Ecto neural progenitor cell (in vitro differentiated cells): ENCODE measurements at regions not wholly inside any gene's neighbourhood (a gene's known extent, or its start where the extent isn't known, plus 50 kb on each side); places are given as distances from the start of the nearest gene placed in this dataset.
"Not testable (repeated sequence)": the region's sequence is repeated elsewhere in the genome, so short reads cannot be mapped to it uniquely, and the experiment has no call there.

Experiments
- DNase-seq: peaks from one replicate; pipeline ENCODE4 v3.0.0-alpha.2; 2018; ENCODE audit warnings: low spot score

DNA sequence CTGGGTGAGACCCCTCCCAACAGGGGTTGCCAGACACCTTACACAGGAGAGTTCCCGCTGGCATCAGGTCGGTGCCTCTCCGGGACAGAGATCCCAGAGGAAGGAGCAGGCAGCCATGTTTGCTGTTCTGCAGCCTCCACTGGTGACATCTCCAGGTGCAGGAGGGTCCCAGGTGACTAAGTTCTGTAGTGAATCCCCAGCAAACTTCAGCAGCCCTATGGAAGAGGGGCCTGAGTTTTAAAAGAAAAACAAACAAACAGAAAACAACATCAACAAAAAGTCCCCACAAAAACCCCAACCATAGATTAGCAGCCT lies 515.1 kb downstream of the FRK start:
- DNase-seq: no peak

DNA sequence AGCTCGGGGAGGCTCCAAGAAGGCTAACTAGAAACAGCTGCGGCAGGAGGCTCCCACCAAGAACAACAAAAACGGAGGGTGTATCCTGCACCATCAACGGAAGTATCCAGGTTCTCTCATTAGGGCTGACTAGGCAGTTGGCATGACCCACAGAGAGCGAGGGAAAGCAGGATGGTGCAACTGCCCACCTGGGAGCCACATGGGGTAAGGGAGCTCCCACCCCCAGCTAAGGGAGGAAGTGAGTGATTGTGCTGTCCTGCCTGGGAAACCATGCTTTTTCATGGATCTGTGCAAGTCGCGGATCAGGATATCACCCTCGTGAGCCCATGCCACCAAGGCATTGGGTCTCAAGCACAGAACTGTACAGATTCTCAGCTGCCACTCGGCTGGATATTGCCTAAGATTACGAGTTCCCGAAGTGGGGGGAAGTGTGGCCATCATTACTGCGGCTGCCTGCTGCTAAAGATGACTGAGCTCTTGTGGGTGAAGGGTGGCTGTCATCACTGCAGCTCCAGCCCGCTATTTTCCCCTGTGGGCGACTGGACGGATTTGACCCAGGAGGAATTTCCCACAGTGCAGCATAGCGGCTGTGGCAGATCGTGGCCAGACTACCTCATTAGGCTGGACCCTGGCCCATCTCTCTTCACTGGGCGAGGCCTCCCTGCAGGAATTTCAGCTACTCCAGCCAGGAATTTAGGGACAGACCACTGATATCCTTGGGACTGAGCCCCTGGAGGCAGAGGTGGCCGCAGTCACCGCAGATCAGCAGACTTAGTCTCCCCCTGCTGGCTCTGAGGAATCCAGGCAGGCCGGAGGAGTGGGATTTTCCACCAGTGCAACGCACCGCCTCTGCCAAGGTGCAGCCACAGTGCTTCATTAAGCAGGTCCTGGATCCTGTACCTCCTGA lies 515.7 kb downstream of the FRK start:
- peak; percentile 71 for DNase-seq

DNA sequence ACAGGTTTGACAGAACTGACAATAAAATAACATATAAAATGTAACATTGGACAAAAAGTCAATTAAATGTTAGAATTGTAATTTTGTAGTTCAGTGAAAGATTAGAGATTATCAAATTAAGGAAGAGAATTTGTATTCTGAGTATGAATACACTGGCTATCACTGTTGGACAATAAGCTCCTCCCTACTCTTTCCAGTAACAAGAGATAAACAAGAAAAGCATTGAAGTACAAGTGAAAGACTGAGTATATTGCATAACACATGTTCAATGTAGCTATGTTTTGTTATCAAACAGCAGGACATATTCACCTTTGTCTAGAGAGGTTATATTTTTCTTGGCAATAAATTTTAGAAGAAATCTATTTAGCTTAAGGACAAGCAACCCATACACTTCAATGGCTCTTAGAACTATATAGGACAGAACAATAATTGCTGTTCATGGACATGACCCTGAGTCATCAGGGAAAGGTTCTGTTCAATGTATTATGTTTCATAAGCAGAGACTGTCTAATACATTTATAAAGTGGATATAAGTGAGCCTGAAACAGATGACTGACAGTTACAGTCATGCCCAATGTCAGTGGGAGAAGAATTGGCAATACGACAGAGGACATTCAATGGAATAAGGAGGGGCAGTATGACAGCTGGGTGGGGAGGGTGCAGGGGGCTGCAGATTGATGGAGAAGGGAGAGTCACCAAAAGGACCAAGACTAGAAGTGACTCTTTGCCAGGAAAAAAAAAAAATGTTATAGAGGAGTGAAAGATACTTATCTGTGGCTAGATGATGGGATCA lies 520.4 kb downstream of the FRK start:
- no peak for DNase-seq

DNA sequence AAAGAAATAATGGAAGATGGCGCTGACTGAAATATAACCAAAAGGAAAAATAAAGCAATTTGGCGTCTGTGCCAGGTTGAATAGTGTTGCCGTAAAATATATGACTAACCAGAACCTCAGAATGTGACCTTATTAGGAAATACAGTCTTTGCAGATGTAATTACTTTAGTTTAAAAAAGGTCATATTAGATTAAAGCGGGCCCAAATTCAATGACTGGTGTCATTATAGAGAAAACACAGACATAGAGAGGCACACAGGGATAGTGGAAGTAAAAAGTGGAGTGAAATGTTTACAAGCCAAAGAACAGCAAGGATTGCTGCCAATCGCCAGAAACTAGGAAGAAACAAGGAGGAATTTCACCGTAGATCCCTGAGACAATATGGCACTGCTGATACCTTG lies 521.2 kb downstream of the FRK start:
- no peak for DNase-seq

DNA sequence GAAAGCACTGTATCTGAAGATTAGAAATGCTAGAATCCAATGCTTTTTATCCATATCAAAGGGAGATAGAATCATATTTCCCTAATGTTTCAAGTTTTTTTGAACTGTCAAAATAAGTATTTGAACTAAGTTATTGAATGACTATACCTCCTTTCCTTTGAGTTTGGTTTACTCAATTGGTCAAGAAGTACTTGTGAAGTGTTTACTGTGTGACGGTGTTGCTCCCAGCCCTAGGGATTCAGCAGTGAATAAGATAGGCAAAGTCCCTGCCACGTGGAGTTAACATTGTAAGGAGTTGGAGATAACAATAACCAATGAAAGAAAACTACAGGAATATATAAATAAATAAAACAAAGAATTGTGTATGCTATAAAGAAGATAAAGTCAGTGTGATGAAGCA lies 535.9 kb downstream of the FRK start:
- no peak for DNase-seq

DNA sequence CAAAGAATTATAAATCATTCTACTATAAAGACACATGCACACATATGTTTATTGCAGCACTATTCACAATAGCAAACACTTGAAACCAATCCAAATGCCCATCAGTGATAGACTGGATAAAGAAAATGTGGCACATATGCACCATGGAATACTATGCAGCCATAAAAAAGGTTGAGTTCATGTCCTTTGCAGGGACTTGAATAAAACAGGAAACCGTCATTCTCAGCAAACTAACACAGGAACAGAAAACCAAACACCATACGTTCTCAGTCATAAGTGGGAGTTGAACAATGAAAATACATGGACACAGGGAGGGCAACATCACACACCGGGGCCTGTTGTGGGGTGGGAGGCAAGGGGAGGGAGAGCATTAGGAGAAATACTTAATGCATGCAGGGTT lies 538.9 kb downstream of the FRK start:
- not testable (repeated sequence) for DNase-seq

DNA sequence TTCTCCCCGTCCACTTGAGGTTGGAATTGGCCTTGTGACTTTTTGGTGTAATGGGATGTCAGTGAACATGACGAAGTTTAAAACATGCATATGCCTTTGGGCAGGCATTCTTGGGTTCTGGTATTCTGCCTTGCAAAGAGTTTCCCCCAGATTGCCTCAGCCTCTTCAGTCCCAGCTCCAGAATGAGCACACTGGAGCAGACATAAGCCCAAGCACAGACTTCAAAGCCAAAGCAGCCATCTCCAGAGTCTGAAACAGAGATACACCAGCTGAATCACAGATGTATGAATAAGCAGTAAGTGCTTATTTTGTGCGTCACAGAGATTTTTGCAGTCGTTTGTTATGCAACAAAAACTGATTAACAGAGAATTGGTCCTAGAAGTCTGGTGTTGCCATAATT lies 546.0 kb downstream of the FRK start:
- no peak for DNase-seq

DNA sequence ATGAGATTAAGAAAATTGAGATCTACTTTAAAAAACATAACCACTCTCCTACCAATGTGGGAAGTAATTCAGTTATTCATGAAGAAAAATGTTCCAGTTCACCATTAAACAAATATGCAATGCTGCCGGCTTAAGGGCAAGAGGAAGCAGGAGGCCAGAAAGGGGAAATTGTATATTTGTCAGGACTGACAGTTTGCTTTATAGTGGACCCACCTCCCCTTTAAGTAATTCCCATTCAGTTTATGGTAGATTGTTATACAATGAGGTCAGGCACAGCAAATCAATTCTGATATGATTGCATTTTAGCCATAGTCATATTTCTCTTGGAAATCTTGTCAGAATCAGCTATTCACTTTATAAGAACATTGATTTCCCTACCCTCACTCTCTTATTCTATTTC lies 547.8 kb downstream of the FRK start:
- DNase-seq: no peak

DNA sequence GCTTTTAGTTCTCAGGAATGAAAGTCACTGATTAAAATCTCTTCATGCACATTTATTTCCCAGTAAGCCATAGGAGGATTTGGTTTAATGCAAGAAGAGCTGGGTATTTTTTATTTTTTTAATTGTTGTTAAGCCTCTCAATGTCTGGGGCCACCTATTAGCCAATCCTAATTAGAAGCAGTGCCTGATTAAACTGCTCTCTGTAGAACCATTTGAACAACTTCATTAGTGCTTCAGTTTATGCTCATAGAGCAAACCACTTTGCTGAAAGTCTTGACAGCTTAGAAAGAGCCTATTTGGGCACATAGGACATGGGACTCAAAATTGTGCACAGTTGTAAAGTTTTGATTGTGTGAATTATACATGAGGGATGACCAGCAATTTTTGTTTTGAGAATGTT lies 548.9 kb downstream of the FRK start:
- no peak for DNase-seq

DNA sequence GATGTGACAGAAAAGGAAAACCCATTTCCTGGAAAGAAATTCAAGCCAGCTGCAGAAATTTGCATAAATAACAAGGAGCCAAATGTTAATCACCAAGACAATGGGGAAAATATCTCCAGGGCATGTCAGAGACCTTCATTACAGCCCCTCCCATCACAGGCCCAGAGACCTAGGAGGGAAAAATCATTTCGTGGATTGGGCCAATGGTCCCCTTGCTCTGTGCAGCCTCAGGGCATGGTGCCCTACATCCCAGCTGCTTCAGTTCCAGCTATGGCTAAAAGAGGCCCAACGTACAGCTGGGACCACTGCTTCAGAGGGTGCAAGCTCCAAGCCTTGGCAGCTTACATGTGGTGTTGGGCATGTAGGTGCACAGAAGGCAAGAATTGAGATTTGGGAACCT lies 558.3 kb downstream of the FRK start:
- not testable (repeated sequence) for DNase-seq

DNA sequence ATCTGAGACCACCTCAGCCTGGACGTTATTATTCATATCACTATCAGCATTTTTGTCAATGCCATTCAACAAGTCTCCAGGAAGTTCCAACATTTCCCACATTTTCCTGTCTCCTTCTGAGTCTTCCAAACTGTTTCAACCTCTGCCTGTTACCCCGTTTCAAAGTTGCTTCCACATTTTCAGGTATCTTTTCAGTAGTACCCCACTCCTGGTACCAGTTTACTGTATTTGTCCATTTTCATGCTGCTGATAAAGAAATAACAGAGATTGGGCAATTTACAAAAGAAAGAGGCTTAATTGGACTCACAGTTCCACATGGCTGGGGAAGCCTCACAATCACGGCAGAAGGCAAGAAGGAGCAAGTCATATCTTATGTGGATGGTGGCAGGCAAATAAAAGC lies 565.5 kb downstream of the FRK start:
- no peak for DNase-seq

DNA sequence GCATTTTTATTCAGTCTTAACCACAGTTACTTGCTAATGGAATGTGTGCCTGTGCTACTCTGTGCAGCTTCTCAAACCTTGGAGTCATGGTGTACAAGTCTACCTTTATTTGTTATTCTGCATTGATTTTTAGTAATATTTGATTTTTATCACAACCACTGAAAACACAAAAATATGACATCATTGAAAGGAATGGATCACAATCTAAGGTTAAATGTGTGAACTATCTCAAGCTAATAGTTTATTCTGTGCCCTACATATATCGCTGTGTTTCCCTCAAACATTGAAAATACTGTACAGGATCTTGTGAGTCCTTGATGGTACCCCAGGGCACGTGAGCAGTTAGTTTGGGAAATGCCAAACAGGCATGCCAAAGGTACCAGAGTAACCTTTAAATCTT lies 573.4 kb downstream of the FRK start:
- no peak for DNase-seq

DNA sequence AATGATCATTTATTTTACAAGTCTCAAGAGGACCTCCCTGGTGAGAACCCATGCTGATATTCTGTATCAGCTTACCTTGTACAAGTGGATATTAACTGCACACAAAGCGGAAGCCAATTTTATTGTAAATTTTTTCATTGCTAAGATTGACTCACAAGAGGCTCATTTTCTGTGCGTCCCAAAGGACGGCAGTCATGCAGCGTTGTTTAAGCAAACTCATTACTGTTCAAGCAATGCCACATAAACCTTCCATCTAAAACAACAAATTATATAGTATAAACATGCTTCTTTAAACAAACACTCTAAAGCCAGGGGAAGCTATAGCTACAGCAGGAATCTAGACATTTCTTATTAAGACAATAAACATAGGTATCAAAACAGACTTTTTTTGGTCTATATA lies 575.3 kb downstream of the FRK start:
- no peak for DNase-seq

DNA sequence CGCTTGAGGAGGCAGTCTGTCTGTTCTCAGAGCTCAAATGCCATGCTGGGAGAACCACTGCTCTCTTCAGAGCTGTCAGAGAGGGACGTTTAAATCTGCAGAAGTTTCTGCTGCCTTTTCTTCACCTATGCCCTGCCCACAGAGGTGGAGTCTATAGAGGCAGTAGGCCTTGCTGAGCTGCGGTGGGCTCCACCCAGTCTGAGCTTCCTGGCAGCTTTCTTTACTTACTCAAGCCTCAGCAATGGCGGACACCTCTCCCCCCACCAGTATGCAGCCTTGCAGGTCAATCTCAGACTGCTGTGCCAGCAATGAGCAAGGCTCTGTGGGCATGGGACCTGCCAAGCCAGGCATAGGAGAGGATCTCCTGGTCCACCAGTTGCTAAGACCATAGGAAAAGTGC lies 580.1 kb downstream of the FRK start:
- not testable (repeated sequence) for DNase-seq

DNA sequence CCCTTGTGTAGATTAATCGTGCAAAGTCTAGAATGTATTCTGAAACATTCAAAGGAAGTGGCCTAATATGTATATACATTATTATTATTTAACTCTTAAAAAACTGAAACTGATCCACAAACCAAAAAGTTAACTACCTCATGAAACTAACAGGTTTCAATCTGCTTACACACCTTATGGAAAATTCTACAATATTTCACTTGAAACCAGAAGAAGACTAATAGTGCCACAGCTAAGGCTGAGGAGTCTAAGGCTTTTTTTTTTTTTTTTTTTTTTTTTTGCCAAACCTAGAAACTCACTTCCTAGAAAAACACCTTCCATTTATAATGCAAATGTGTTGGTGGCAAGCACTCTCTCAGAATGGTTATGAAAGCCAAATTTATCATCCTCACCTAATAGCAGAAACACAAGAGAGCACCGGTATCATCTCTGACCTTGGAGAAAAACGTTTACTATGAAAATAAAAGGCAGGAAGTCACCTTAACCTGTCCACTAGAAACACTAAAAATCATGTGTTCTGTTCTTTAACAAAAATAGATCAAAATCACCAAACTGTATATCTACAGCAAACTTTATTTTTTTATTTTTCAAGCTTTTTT lies 586.1 kb downstream of the FRK start:
- DNase-seq: no peak

DNA sequence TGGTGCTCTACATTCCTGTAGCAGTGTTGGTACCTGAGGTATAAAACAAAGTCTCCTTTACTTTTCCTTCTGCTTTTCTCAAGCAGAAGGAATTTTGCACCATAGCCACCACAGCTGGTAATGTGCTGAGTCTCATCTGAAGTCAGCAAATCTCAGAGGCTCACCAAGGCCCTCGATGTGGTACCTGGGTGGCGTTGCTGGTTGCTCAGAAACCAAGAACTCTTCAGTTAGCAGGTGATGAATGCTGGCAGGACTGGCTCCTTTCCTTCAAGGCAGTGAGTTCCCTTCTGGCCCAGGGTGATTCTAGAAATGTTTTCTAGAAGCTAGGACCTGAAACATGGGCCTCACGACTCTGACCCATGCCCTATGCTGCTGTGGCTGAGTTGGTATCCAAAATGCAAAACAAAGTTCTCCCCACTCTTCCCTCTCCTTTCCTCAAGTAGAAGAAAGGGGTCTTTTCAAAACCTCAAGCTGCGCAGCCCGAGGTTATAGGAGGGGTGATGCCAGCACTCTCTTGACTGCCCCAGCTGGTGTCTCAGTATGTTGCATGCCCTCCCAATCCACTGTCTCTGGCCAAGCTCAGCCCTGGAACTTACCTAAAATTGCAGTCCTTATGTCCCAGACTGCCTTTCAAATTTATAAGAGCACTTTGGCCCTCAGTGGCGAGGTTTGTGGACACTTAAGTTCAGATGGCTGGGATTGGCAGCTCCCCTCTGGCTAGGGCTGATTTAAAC lies 592.3 kb downstream of the FRK start:
- DNase-seq: no peak

DNA sequence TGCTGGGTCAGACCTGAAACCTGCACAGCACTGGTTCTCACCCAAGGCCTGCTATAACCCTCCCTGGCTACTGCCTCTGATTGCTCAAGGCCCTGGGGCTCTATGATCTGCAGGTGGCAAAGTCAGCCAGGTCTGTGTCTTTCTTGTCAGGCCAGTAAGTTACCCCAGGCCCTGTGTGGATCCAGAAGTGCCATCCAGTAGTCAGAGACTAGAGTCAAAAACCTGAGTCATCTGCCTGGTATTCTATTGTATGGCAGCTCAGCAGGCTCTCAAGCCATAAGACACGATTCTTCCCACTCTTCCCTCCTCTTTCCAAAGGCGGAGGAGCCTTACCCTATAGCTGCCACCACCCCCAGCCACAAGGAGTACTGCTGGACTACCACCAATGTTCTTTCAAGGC lies 593.0 kb downstream of the FRK start:
- DNase-seq: no peak

DNA sequence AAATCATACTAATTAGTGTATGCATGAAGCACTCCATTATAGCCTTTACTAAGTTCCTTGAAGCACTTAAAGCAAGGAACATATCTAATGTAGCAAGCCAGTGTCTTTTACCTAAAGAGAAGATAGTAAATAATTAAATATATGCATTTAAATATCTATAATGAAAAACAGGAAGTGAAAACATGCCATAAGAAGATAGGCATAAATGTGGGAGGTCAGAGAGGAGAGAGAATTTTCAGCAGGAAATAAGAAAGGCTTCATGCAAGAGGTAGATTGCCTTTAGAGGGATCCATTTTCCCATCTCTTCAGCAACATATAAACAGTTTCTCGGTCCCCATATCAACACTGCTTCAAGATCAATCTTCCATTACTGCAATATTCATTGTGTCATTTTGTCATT lies 599.8 kb downstream of the FRK start:
- no peak for DNase-seq

DNA sequence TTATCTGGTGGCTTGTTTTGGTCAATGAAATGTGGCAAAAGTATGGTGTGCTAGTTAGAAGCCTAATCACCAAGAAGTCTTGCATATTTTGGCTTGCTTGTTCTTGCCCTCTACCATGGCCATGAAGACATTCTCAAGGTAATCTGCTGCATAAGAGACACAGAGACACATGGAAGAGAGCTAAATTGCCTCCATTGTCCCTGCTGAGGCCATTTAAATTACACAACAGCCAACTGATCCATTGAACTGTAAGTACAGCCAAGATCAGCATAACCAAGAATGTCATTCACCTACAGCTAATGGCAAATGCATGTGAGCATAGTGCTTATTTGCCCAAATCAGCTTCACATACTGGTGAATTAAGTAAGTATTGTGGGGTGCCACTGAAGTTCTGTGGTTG lies 603.8 kb downstream of the FRK start:
- no peak for DNase-seq

DNA sequence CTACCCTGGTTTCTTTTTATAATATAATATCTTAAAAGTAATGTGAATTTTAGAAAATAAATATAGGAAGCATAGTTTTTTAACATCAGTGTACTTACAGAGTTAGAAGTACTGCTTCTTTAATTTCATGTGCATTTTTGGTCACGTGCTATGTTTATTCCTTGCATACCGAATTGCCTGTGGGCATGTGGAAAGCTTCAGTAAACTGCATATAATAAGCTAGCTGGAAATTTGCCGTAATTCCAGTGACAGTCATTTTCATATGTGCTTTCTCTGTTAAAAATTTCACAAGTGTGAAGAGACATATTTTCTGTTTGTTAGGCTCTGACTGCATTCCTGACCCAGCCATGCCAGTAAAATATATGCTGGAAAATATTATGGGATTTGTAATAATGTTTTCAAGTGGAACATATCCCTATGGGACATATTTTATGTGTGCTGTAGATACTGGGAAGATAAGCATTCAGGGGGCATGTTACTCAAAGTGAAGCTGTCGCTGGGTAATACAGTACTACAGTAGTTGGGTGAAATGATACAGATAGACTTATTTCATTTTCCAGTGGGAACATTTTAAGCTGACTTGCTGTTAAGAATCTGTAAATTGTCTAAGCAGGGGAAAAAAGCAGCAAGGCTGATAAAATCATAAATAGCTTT lies 616.7 kb downstream of the FRK start:
- no peak for DNase-seq

DNA sequence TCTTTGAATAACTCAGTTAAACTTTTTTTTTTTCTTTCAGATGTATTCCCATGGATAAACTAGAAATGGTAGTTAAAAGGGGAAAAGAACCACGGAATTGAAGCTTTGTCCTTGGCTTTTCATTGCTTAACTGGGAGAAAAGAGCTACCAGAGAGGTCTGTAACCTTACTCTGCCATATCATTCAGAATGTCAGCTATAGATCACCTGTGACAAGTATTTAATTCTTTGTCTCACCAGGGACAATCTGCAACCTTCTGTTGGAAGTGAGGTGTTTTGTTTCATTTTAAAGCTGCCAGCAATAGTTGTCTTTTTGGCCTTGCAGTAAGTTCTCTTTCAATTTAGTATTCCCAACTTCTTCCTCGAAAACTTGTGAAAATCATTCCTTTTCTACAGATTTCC lies 618.4 kb downstream of the FRK start:
- DNase-seq: no peak

DNA sequence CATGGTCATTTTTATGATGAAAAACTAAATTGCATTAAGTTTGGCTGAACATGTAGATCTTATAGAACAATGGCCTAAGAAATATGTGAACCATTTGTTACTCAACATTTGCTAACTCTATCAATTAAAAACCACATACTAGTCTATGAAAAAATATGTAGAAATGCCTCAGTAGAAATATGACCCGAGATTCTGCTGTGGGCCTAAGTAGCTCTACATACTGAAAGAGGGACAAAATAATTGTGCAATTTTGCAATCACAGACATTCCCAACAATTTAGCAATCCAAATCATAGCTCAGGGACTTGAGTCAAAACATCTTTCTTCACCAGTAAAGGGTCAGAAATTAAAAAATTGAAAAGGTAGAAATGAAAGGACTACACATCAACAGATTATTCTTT lies 619.0 kb downstream of the FRK start:
- DNase-seq: no peak
